Endothelial cell of umbilical vein (primary cell): ENCODE measurements at regions not wholly inside any gene's neighbourhood (a gene's known extent, or its start where the extent isn't known, plus 50 kb on each side); places are given as distances from the start of the nearest gene placed in this dataset.

Source experiments
- BruUV-seq: library from RNA; stranded (reverse); fragments of 400-500 nt; replicated peaks from 2 replicates; lab custom pipeline; 2021; lab: Mats Ljungman, UMichigan
- CTCF ChIA-PET: fragments of 300-600, 350-600 bp; sonication (Branson Sonifier 250); formaldehyde crosslinking; loops from one replicate; lab custom pipeline; 2021; ENCODE audit warnings: antibody characterized with exemption, inconsistent platforms; lab: Charles Lee
- POLR2A ChIA-PET: fragments of 300-600, 350-600 bp; sonication (Branson Sonifier 250); formaldehyde crosslinking; loops from one replicate; lab custom pipeline; 2021; ENCODE audit warnings: antibody characterized with exemption, inconsistent platforms; lab: Charles Lee
- DNase-seq: peaks from one replicate; pipeline ENCODE4 v3.0.0-alpha.2; 2011; ENCODE audit warnings: low read depth, low spot score
- FAIRE-seq: peaks from 2 replicates; lab custom pipeline; 2011; peaks lifted over from hg19 to GRCh38; lab: Jason Lieb, UNC
- H2AFZ ChIP-seq: 2 replicates; pipeline ENCODE4 v1.6.0; 2012; ENCODE audit warnings: low read depth, low read length, control low read depth, inconsistent platforms
- H3K27ac ChIP-seq: 2 replicates; pipeline ENCODE4 v1.5.1; 2011; ENCODE audit warnings: low read depth, mild to moderate bottlenecking, control low read depth, low read length, moderate library complexity; ENCODE audit not compliant: insufficient read depth
- H3K27me3 ChIP-seq, 2 experiments: 2 replicates each; pipeline versions ENCODE4 v1.6.0 to v1.6.1; 2011; ENCODE audit warnings: low read length in 2 of 2, mixed read lengths in 1 of 2; ENCODE audit not compliant: control insufficient read depth in 2 of 2, insufficient read depth in 2 of 2
- H3K36me3 ChIP-seq, 2 experiments: 2 replicates in 1 of 2; 3 replicates in 1 of 2; pipeline ENCODE4 v1.5.1; 2011; ENCODE audit warnings: low read length in 2 of 2, mild to moderate bottlenecking in 1 of 2, moderate library complexity in 1 of 2; ENCODE audit not compliant: control insufficient read depth in 2 of 2, insufficient read depth in 2 of 2; ENCODE audit errors: extremely low read depth in 1 of 2
- H3K4me1 ChIP-seq: 3 replicates; pipeline ENCODE4 v1.5.1; 2011; ENCODE audit warnings: mild to moderate bottlenecking, low read length; ENCODE audit not compliant: control insufficient read depth, insufficient read depth; ENCODE audit errors: extremely low read depth
- H3K4me2 ChIP-seq: 2 replicates; pipeline ENCODE4 v1.6.1; 2011; ENCODE audit warnings: low read length, control low read depth, mixed read lengths; ENCODE audit not compliant: insufficient read depth
- H3K4me3 ChIP-seq, 3 experiments: fragments of 200-600 bp in 1 of 3; sonication (generic), shearing (Covaris generic) in 1 of 3; replicated peaks in 1 of 3; 2 replicates each; pipeline ENCODE4 v1.5.1; 2011 to 2016; ENCODE audit warnings: control low read depth in 3 of 3, low read length in 3 of 3, mild to moderate bottlenecking in 2 of 3, inconsistent platforms in 1 of 3, low read depth in 1 of 3, moderate library complexity in 1 of 3; ENCODE audit not compliant: insufficient read depth in 1 of 3
- H3K79me2 ChIP-seq: 2 replicates; pipeline ENCODE4 v1.6.0; 2012; ENCODE audit warnings: low read length, inconsistent platforms; ENCODE audit not compliant: control insufficient read depth, insufficient read depth
- H3K9ac ChIP-seq: replicated peaks from 2 replicates; pipeline ENCODE3; 2011; ENCODE audit warnings: low read length, control low read depth; ENCODE audit not compliant: insufficient read depth; ENCODE audit errors: extremely low read depth
- H3K9me1 ChIP-seq: replicated peaks from 3 replicates; pipeline ENCODE4 v1.6.0; 2011; ENCODE audit warnings: mild to moderate bottlenecking, low read length; ENCODE audit not compliant: control insufficient read depth, insufficient read depth; ENCODE audit errors: extremely low read depth
- H3K9me3 ChIP-seq: replicated peaks from 2 replicates; pipeline ENCODE4 v1.5.1; 2012; ENCODE audit warnings: low read length, inconsistent platforms; ENCODE audit not compliant: control insufficient read depth, insufficient read depth
- H4K20me1 ChIP-seq: replicated peaks from 2 replicates; pipeline ENCODE3; 2011; ENCODE audit warnings: mild to moderate bottlenecking, low read length; ENCODE audit not compliant: control insufficient read depth, insufficient read depth; ENCODE audit errors: extremely low read depth
- EZH2 ChIP-seq: IDR thresholded peaks from 2 replicates; pipeline ENCODE4 v1.6.1; 2012; ENCODE audit warnings: borderline replicate concordance, low read depth, mild to moderate bottlenecking, moderate library complexity, low read length, inconsistent platforms; ENCODE audit not compliant: severe bottlenecking
- FOS ChIP-seq: IDR thresholded peaks from 2 replicates; pipeline ENCODE4 v1.6.1; 2011; ENCODE audit warnings: mild to moderate bottlenecking, low read length, moderate library complexity, borderline replicate concordance; ENCODE audit not compliant: insufficient read depth
- GATA2 ChIP-seq: IDR thresholded peaks from 2 replicates; pipeline ENCODE4 v1.7.0; 2011; ENCODE audit warnings: low read depth, mild to moderate bottlenecking, moderate library complexity, mixed read lengths, low read length; ENCODE audit not compliant: insufficient read length, insufficient read depth
- JUN ChIP-seq: IDR thresholded peaks from 2 replicates; pipeline ENCODE4 v1.6.1; 2011; ENCODE audit warnings: borderline replicate concordance, low read depth; ENCODE audit not compliant: insufficient read length, insufficient read depth
- MYC ChIP-seq: IDR thresholded peaks from one replicate; pipeline ENCODE4 v1.6.1; 2011; ENCODE audit warnings: mild to moderate bottlenecking, low read depth, low read length
- POLR2A ChIP-seq: IDR thresholded peaks from 2 replicates; pipeline ENCODE4 v1.6.1; 2012; ENCODE audit warnings: low read depth, mild to moderate bottlenecking, control low read depth, low read length
- POLR2AphosphoS5 ChIP-seq: IDR thresholded peaks from 2 replicates; pipeline ENCODE4 v1.6.1; 2012; ENCODE audit warnings: low read depth, mild to moderate bottlenecking, control low read depth, low read length, moderate library complexity; ENCODE audit not compliant: insufficient read depth
- dilution Hi-C: fragments of 300-500 bp; cut with MboI; formaldehyde crosslinking; loops from one replicate; pipeline ENCODE4 v1.15.0; 2019; ENCODE audit warnings: low sequenced_read_pairs; ENCODE audit not compliant: extremely low pct_ligation_motif_present
- intact Hi-C: fragments of 100-400 bp; cut with micrococcal nuclease; formaldehyde crosslinking; loops from one replicate; pipeline ENCODE4 v1.10.0; 2022
- TF ChIP-seq, protein P1 (sequence below): IDR thresholded peaks from 2 replicates; pipeline ENCODE4 v1.6.1; 2011; ENCODE audit not compliant: insufficient read depth, insufficient read length
- TF ChIP-seq, protein P2 (sequence below), 2 donors: IDR thresholded peaks; 1 replicate in 1 of 2; 2 replicates in 1 of 2; pipeline ENCODE4 v1.5.1; 2011; ENCODE audit warnings: low read length in 2 of 2, mild to moderate bottlenecking in 2 of 2, moderate library complexity in 2 of 2, control low read depth in 1 of 2, inconsistent platforms in 1 of 2, low read depth in 1 of 2; ENCODE audit not compliant: insufficient read depth in 1 of 2; ENCODE audit errors: extremely low read depth in 1 of 2

DNA sequence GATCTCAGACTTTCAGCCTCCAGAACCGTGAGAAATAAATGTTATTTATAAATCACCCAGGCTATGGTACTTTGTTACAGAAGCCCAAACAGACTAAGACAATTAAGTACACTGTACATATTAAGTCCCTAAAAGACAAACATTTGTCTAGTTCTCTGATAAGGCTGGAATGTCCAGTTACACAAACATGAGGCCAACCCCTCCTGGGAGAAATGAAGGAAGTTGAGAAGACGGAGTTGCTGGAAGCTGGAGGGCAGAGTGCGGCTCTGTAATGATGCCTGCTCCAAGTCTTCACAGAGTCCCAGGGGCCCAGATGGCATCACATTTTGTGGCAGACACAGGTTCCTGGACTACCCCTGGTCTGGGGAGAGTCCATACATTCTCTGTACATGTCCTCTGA, 79.2 kb upstream of the ST8SIA3 start:
- Histone ChIP-seq H4K20me1 (no peaks in the 10 kb centered on the region), H3K4me1 (no peaks in the 10 kb centered on the region), H3K9ac (no peak overlapping the region), H3K36me3 (no peaks in the 10 kb centered on the region), H3K27ac (no peak overlapping the region), H3K79me2 (no peaks in the 10 kb centered on the region), H3K9me3 (no peaks in the 10 kb centered on the region), H3K9me1 (no peaks in the 10 kb centered on the region), H3K4me3 (no peak overlapping the region), H2AFZ (no peak overlapping the region), H3K27me3 (no peaks in the 10 kb centered on the region), H3K4me2 (no peak overlapping the region)
- dilution Hi-C loops (no loop called here), intact Hi-C loops (no loop called here)
- FAIRE-seq (no peak), DNase-seq (no peak)
- ChIA-PET CTCF (no interaction called here), POLR2A (no interaction called here)
- BruUV-seq, result no TSS peak
- TF ChIP-seq, protein P1, sequence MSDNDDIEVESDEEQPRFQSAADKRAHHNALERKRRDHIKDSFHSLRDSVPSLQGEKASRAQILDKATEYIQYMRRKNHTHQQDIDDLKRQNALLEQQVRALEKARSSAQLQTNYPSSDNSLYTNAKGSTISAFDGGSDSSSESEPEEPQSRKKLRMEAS, result no peak
- TF ChIP-seq MYC (no peak), POLR2AphosphoS5 (no peak), FOS (no peak), GATA2 (no peak), POLR2A (no peak)

DNA sequence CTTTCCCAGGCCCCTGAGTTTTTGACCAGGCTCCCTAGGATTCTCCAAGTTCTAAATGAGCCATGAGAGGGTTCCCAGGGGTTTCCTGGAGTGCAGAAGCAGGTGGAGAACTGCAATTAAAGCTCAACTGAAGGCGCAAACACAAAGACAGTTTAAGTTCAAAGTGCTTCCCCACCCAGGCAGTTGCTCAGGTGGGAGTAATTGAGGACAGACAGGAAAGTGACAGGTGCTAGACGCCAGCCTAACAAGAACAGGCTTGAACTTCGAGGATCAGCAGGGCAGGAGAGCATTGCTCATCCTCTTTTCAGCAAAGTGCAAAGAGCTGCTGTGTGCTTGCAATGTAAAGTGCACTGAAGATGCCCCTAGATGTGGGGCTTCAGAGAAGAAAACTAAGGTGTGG, 77.2 kb upstream of the ST8SIA3 start:
- Histone ChIP-seq H3K9me1 (no peaks in the 10 kb centered on the region), H3K9ac (no peak overlapping the region), H2AFZ (no peak overlapping the region), H3K4me3 (no peak overlapping the region), H3K36me3 (no peaks in the 10 kb centered on the region), H3K79me2 (no peaks in the 10 kb centered on the region), H3K4me1 (no peaks in the 10 kb centered on the region), H3K4me2 (no peak overlapping the region), H3K9me3 (no peaks in the 10 kb centered on the region), H3K27ac (no peak overlapping the region), H4K20me1 (no peaks in the 10 kb centered on the region), H3K27me3 (no peaks in the 10 kb centered on the region)
- ChIA-PET POLR2A (no interaction called here), CTCF (no interaction called here)
- TF ChIP-seq POLR2AphosphoS5, result no peak
- TF ChIP-seq GATA2, result no peak
- no peak for TF ChIP-seq EZH2
- no peak for TF ChIP-seq JUN
- no peak for TF ChIP-seq POLR2A
- no peak for TF ChIP-seq MYC
- TF ChIP-seq, protein P1, result no peak
- TF ChIP-seq, protein P2, sequence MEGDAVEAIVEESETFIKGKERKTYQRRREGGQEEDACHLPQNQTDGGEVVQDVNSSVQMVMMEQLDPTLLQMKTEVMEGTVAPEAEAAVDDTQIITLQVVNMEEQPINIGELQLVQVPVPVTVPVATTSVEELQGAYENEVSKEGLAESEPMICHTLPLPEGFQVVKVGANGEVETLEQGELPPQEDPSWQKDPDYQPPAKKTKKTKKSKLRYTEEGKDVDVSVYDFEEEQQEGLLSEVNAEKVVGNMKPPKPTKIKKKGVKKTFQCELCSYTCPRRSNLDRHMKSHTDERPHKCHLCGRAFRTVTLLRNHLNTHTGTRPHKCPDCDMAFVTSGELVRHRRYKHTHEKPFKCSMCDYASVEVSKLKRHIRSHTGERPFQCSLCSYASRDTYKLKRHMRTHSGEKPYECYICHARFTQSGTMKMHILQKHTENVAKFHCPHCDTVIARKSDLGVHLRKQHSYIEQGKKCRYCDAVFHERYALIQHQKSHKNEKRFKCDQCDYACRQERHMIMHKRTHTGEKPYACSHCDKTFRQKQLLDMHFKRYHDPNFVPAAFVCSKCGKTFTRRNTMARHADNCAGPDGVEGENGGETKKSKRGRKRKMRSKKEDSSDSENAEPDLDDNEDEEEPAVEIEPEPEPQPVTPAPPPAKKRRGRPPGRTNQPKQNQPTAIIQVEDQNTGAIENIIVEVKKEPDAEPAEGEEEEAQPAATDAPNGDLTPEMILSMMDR (IDR thresholded peaks at IDR 0.05; ENCODE audit: extremely low read depth in 1 of 2, insufficient read depth in 1 of 2, low read depth in 1 of 2, low read length in 2 of 2), result no peak
- no peak for TF ChIP-seq FOS
- no peak for DNase-seq
- intact Hi-C loops (no loop called here), dilution Hi-C loops (loop anchor here (25.0 kb wide), 1 partner anchor 138 kb away; the partner anchor contains the start of gene BOD1L2)
- FAIRE-seq, result no peak
- BruUV-seq, result no TSS peak
